HG03457 (cell line): ENCODE measurements at regions not wholly inside any gene's neighbourhood (a gene's known extent, or its start where the extent isn't known, plus 50 kb on each side); places are given as distances from the start of the nearest gene placed in this dataset.

Experiments used
- ATAC-seq: cut with Tn5 transposase; IDR thresholded peaks from one replicate; pipeline ENCODE4 v1.9.1; 2021; ENCODE audit warnings: moderate number of reproducible peaks; ENCODE audit not compliant: unreplicated experiment

DNA sequence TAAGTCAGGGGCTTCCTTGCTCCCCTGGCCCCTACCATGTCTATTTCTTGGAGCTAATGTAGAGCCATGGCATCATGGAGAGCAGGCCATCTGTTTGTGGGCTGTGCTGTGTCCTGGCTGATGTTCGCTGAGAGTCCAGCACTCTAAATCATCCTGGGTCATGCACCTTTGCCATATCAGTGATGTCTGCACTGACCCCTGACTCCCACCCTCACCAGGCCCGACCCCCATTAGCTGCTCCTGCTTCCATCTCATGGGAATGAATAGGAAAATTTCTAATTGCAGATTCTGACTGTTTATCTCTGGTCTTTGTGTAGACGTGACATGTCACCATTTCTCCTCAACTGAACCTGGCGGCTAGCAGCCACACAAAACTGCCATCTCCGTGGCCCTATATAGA is 236.9 kb downstream of the NSG2 start:
- no peak for ATAC-seq

DNA sequence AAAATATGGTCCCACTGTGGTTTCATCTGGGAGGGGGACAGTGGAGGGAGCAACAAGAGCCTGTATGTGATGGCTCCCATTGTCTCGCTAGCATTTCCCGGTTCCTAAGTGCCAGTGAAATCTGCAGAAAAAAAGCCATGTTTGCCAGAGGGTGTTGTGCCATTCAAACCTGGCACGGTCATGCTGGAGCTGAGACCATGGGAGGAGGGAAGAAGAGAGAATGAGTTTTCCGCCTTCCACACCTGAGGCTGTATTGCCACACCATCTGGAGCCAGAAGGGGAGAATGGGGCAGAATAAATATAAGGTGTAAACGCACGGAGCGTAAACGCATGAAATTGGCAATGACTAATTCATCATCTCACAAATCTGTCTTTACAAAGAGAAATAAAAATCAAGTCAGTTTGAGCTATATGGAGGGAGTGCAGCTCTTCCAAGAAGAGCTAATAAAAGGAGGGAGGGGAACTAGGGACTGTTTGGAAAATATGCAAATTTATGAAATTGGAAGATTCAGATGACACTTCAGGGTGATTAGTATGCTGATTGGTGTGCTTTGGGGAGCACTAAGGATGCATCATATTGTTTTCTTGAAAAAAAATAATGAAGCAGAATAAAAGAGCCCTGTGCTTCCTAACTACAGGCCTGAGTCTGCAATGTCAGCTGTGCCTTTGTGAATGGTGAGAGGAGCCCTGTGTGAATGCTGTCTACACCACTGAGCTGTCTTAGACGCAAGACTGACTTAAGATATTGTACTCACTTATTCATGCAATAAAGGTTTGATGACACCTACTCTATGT is 237.9 kb downstream of the NSG2 start:
- ATAC-seq: no peak

DNA sequence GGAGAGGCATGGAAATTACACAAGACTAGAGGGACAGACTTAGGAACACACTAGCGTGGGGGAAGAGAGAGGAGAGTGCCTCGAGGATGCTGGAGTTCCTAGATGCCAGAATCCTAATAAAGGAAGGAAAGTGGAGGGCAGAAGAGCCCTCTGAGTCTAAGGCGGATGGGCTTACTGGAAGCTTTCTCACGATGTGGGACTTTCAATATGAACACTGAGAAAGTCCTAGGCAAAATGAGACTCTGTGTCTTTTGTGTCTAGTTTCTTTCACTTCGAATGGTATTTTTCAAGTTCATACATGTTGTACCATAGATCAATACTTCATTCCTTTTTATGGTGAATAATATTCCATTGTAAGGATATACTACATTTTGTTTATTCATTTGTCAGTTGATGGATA is 239.4 kb downstream of the NSG2 start:
- no peak for ATAC-seq

DNA sequence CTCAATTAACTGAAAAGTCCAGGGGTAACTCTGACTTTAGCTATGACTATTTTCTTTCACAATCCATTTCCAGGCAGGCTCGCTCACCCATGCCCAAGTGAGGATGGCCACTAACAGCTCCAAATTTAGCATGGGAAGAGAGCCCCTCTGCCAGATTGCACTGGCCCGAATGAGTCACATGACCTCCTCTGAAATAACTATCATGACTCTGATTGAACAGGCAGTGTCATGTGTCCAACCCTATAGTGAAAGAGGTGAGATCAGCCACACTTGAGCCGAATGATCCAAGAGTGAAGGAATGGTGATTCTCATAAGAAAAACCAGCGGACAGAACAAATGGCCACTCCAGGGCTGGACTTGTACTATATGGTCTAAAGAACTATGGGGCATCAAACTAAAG is 242.3 kb downstream of the NSG2 start:
- no peak for ATAC-seq

DNA sequence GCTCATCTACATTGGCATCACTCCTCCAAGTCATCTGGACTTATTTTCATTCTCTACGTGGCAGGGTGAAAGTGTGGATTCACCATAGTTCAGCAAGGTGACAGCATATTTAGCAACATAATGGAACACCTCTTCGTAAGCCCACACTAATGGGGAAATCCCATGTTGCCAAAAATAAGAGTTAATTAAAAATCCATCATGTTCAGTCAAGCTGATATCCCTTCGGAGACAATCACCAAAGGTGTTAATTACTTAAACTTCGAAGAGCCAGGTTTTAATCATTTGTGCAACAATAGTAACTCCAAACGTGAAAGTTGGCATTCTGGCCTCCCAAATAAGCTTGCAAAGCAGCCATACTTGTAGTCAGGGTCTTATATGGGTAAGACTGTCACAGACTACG is 242.9 kb downstream of the NSG2 start:
- no peak for ATAC-seq

DNA sequence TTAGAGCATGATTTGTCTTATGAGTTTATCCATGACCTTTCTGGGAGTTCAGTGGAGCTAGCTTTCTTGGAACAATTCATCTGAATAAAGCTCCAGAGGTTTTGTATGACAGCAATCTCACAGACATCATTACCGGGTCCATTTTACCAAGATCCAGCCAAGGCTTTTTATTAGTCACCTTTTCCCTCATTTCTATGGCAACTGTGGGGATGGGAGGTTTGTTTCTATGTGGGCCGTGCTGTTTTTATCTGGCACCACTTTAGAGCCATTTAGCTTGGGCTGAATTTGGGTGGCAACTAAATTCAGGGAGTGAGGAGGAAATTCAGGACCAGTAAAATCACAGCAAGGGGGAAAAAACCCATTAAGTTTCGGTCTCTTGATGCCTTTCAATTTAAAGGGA is 245.7 kb downstream of the NSG2 start:
- ATAC-seq: no peak

DNA sequence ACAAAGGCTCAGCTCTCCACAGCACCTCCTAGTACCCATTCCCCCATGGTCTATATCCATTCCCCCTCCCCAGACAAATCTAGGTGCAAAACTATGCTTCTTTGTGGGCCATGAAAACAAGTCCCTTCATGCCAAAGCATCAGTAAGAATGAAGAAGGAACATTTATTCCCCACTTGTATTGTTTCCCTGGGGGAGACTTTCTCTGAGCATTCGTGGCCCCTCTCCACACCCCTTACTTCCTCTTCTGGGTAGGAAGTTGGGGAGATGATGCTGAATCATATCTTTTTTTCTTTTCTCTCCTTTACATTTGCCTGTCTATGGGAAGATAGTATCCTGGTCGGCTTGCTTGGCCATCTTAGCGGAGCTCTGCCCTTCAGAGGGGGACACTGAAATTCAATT is 246.8 kb downstream of the NSG2 start:
- ATAC-seq: no peak

DNA sequence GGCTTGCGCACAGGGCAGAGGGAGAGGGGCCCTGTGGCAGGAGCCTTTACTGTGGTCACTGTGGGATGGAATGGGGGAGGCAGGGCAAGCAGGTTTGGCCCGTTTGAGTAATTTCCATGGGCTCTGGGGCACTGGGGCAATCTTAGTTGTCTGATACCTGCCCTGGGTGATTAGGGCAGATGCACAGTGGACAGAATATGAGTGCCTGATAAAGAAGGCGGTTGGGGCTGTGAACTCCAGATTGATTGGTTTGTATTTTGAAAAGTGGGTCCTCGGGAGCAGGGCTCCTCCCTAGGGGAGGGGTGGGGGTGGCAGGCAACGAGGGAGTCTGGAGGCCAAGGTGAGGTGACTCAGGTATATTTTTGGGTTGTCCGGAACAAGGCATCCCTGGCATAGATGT is 247.5 kb downstream of the NSG2 start:
- no peak for ATAC-seq

DNA sequence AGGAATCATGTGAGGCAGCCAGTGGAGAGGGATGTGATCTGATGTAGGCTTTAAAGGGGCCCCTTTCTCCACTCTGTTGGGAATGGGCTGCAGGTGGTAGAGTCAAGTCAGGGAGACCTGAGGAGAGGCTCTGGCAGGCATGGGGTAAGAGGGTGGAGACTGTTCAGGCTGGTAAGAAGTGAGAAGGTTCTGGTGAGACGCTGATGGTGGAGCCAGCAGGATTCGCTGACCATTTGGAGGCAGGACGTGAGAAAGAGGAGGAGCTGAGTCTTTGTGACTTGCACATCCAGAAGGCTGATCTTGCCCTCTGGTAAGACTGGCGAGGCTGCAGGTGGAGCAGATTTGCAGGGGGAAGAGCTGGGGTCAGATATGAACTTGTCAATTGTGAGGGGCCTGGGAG is 248.0 kb downstream of the NSG2 start:
- ATAC-seq: no peak

DNA sequence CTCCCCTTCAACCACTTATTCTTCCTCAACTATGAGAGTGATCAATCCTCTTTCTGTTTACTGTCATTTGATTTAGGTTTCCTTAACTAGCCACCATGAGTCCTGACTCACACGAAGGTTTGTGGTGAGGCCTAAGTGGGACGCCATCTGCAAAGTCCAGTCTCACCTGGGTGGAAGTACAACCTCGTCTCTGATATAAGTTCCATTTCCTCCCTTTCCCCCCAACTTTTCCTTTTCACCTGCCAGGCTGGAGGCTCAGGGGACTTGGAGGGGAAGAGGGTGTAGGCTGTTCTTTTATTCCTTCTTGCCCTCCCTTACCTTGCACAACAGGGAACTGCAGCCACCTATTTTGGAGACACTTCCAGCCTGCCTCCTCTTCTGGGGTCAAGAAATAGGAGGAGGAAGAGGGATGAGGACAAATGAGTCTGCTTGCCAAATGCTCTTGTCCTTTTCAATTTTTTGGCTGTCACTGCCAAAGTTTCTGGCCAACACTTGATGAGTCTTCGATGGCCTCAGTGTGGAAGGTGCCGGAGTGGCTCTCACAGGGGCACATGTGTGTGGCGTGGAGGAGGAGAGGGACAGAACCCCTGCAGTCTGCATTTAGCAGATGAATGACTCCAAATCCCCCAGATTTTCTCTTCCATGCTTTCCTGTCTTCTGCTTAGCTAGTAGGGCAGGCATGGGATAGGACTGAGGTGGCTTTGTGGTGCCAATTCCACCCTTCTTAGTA is 249.6 kb downstream of the NSG2 start:
- no peak for ATAC-seq

DNA sequence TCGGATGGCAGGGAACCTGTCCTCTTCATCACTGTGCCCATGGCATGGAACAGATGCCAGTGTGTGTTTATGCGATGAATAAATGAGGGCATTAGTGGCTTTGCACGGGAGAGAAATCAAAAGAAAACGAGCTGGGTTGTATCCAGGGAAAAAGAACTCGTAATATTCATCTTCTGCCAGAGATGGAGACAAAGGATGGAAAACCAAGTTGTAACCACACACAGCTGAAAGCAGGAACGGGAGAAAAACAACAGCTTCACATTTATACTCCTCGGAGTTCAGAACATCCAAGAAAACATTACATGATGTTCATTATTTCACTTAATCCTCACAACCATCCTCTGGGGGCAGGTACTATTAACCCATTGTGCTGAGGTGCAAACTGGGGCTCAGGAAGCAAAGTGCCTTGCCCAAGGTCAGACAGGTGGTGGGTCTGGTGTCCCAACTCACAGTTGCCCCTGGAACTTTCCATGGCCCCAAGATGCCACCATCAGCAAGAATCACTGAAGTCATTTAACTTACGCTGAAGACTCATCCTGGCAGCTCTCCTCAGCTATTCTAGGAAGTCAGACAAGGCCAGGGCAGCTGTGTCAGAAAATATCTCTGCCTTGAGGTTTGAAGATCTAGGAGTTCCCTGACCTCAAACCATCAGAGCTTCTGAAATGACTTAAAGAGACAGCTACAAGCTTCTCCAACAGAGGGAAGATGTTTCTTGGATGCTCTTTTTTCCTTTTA is 250.4 kb downstream of the NSG2 start:
- ATAC-seq: no peak

DNA sequence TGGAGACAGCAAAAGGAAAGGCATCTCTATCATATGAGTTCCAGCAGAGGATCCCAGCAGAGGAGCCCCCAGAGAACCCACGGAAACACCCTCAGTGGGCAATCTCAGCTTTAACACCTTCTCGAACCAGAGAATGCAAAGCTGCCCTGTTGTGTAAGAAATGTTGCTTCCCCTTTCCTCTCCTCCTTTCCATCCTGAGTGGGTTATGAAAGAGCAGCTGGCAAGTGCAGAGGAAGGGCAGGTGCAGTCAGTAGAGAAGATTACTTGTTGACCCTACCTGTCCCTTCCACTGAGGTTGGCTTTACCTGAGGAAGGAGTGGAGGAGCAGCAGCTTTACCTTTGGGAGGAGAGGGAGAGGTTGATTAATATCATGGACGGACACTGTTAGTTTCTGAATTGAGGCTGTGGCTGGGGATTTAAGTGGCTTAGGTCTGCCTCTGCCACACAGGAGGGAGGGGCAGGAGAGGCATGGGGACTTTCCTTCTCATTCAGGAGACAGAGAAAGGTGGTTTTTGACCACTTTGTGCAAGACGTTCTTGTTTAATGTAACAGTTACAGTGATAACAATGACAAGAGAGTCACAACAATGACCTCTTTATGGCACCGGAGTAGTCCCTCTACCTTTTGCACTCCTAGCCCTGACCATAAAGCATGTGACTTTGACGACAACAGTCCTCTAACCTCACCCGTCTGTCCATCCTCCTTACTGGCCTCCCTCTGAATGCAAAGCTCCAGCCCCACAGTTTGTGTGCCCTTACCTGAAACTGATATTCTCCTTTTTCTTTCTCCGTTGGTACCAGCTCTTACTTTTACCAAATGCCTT is 254.8 kb downstream of the NSG2 start:
- no peak for ATAC-seq

DNA sequence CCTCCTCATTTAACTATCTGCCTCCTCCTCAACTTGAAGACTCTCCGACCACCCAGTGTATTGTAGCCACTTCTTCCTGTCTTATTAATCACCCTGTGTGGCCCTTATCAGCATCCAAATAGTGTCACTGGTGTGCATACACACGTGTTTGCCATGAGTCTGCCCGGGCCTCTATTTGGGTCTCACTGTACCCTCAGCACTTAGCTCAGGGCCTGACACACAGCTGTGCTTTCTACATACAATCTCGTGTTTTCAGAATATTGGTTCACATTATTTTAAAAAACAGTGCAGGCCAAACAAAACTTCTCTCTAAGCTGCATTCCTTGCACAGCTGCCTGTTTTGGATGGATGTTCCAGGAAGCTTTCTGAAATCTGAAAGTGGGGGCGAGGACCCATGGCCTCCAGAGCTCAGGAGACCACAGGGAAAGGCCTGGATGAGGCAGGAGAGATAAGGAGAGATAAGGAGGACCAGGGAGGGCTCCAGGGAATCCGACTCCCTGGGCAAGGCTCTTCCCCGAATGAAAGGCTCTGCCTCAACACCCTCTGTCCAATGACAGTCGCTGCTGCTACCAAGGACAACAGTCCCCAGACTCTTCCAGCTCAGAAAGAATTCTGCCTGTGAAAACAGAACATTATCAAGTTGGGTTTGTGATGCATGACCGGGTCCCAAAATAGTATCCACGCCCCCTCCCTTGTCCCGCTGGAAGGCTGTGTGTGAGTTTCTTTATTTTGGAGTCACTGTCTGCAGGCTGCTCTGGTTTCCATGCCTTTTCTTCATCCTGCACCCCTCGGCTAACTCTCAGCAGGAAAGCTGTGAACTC is 255.6 kb downstream of the NSG2 start:
- no peak for ATAC-seq

DNA sequence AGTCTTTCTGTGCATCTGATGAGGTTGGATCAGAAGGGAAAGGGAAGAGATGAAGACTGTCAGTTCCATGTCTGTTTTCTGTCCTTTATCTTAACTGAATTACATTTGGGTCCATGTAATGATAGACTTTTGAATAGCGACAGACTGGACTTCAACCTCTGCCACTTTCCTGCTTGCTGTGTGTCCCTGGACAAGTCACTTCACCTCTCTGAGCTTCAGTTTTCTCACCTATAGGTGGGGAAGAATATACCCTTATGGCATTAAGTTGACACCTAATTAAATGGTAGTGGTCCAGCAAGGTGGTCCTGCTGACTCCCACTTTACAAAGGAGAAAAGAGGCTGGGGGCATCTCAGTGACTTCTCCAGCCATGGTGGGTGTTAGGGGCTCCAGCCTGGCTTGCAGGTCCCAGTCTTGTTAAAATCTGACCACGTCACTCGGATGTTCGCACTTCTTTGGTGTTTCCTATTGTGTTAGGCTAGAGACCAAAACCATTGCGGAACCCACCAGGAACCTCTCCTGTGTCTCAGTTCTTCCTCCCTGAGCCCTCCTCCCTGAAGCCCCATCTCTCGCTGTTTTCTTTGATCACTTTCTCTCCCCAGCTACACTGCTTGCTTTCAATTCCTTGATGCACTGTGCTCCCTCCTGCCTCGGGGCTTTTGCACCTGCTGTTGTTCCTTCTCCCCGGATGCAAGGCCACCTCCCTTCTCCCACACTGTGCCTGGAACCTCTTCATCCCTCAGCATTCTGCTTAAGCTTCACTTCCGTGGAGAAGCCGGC is 256.5 kb downstream of the NSG2 start:
- ATAC-seq: no peak

DNA sequence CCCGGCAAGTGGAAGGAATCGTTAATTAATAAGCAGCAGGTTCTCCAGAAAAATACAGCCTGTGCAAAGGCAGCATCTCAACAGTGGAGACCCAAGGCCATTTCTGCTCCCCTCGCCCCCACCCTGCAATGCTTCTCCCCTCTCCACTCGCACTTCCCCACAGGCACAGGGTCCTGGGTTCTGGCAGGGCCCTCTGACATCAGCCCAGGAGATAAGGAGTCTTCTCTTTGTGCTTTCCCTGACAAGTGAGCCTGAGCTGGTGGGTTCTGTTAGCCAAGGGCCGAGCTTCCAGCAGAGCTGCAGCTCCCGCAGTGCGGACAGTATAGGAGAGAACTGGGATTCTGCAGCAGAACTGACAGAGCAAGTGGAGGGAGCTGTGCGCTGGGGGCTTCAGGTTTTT is 257.5 kb downstream of the NSG2 start:
- ATAC-seq: no peak

DNA sequence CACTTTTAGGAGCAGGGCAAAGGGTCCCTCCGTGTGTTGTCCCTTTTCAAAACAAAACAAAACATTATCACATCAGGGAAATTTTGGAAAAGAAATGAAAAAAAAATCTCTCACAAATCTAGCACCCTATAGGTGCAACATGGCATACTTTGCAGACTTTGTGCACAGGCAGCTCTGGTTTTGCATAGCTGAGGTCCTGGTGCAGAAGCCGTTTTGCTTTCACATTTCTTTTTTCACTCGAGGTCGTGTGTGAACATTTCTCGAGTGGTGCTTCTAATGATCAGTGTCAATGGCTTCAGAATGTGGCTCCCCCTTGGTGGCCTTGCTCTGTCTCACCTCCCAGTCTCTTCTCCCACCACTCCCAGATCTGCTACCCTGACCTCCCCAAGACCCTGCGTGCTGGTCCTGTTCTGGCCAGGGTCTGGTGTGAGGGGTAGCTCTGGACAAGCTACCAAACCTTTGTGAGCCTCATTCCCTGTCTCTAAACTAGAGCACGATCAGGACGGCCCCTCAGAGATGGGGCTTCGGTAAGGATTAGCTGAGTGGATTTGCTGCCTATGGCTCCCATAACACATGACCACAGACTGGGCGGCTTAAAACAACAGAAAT is 258.0 kb downstream of the NSG2 start:
- ATAC-seq: no peak

DNA sequence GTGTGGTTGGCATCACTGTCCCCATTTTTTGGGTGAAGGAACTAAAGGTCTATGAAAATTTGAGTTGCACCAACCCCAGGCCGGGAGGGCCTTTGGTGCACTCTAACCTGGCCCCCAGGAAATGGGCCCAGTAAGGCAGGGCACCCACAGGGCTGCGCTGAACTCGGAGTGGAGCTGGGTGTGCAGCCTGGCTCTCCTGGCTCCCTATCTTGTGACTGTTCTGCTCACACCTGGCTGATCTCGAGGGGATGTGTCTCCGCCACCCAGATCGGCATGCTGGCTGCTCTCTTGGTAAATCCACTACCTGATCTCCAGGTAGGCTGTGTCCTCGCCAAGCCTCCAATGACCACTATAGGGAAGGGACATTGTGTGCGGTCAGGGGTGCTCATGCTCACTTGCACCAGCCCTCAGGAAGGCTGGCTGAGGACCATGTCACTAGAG is 259.8 kb downstream of the NSG2 start:
- no peak for ATAC-seq

DNA sequence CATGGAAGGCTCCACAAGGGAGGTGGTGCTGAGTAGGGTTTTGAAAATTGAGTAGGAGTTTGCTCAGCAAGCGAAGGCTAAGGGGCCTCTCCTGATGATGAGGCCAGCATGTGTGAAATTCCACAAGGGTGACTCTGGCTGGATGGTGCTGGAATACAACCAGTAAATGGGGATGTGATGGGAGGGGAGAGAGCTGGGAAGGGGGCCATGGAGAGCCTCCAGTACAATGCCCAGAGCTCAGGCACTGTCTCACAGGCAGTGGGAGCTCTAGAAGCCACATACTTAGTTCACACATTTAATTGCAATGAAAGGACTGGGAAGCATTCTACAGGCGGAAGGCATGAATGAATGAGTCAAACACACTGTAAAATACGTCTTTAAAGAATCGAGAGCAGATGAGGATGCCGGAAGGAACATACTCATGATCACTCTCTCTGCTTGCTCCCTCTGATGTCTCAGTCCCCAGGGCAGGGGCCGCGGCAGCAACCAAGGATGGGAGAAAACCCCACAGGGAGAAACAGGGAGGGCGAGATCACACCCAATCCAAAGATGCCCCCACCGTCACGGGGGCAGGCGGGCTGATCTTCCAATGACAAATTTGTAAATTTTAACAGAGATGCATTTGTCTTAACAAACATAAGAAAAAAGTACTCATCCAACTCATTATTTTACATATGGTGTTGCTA is 261.0 kb downstream of the NSG2 start:
- no peak for ATAC-seq
